ENCODE measurements at regions not wholly inside any gene's neighbourhood (a gene's known extent, or its start where the extent isn't known, plus 50 kb on each side); places are given as distances from the start of the nearest gene placed in this dataset.

- no peak for DNase-seq (ENCODE audit: low read depth in 4 of 4, low spot score in 2 of 4)
Measured at GRCh38 chr5:165187815-165188214, 1682.4 kb downstream of the MAT2B start.

- DNase-seq (ENCODE audit: low read depth in 4 of 4, low spot score in 2 of 4), result no peak
Measured at GRCh38 chr5:165188556-165189175, 1683.2 kb downstream of the MAT2B start.

- no peak for DNase-seq (ENCODE audit: low read depth in 4 of 4, low spot score in 2 of 4)
Measured at GRCh38 chr5:165196961-165197360, 1691.5 kb downstream of the MAT2B start.

- DNase-seq (ENCODE audit: low read depth in 4 of 4, low spot score in 2 of 4), result no peak
Measured at GRCh38 chr5:165201369-165201768, 1696.0 kb downstream of the MAT2B start.

- no peak for DNase-seq (ENCODE audit: low read depth in 4 of 4, low spot score in 2 of 4)
Measured at GRCh38 chr5:165201771-165202518, 1696.5 kb downstream of the MAT2B start.

GRCh38 chr5:165202519-165202910, 1697.1 kb downstream of the MAT2B start:
- DNase-seq (ENCODE audit: low read depth in 4 of 4, low spot score in 2 of 4), result no peak

- DNase-seq (ENCODE audit: low read depth in 4 of 4, low spot score in 2 of 4), result peak in 2 of 4 donors; percentile 22 to 25
Measured at GRCh38 chr5:165209101-165209727, 1703.8 kb downstream of the MAT2B start.

- DNase-seq (ENCODE audit: low read depth in 4 of 4, low spot score in 2 of 4), result no peak
Measured at GRCh38 chr5:165224366-165225045, 1719.1 kb downstream of the MAT2B start.

- no peak for DNase-seq (ENCODE audit: low read depth in 4 of 4, low spot score in 2 of 4)
Measured at GRCh38 chr5:165227515-165227914, 1722.1 kb downstream of the MAT2B start.

- DNase-seq (ENCODE audit: low read depth in 4 of 4, low spot score in 2 of 4), result no peak
Measured at GRCh38 chr5:165228184-165228583, 1722.8 kb downstream of the MAT2B start.

- DNase-seq (ENCODE audit: low read depth in 4 of 4, low spot score in 2 of 4), result no peak
Measured at GRCh38 chr5:165231821-165232508, 1726.5 kb downstream of the MAT2B start.

- DNase-seq (ENCODE audit: low read depth in 4 of 4, low spot score in 2 of 4), result no peak
Measured at GRCh38 chr5:165232509-165233028, 1727.2 kb downstream of the MAT2B start.

- no peak for DNase-seq (ENCODE audit: low read depth in 4 of 4, low spot score in 2 of 4)
Measured at GRCh38 chr5:165241811-165242210, 1736.4 kb downstream of the MAT2B start.

- no peak for DNase-seq (ENCODE audit: low read depth in 4 of 4, low spot score in 2 of 4)
Measured at GRCh38 chr5:165242646-165243045, 1737.2 kb downstream of the MAT2B start.

- DNase-seq (ENCODE audit: low read depth in 4 of 4, low spot score in 2 of 4), result no peak
Measured at GRCh38 chr5:165244407-165244806, 1739.0 kb downstream of the MAT2B start.

GRCh38 chr5:165258197-165258771, 1752.9 kb downstream of the MAT2B start:
- DNase-seq (ENCODE audit: low read depth in 4 of 4, low spot score in 2 of 4), result no peak

GRCh38 chr5:165260426-165260825, 1755.0 kb downstream of the MAT2B start:
- no peak for DNase-seq (ENCODE audit: low read depth in 4 of 4, low spot score in 2 of 4)

- DNase-seq (ENCODE audit: low read depth in 4 of 4, low spot score in 2 of 4), result peak in 1 of 4 donors; percentile 13
Measured at GRCh38 chr5:165263536-165263935, 1758.1 kb downstream of the MAT2B start.

GRCh38 chr5:165266939-165267338, 1761.5 kb downstream of the MAT2B start:
- no peak for DNase-seq (ENCODE audit: low read depth in 4 of 4, low spot score in 2 of 4)

- no peak for DNase-seq (ENCODE audit: low read depth in 4 of 4, low spot score in 2 of 4)
Measured at GRCh38 chr5:165272436-165272835, 1767.0 kb downstream of the MAT2B start.

Data from left renal cortex interstitium (tissue), 4 donors.